GM12878 (cell line): ENCODE measurements at regions not wholly inside any gene's neighbourhood (a gene's known extent, or its start where the extent isn't known, plus 50 kb on each side); places are given as distances from the start of the nearest gene placed in this dataset.

Experiments used
- ATAC-seq: fragments of 200-7000 bp; cut with Tn5 transposase; 3 replicates; pipeline ENCODE4 v1.9.1; 2020; ENCODE audit warnings: mild to moderate bottlenecking, moderate library complexity
- BruUV-seq: library from RNA; stranded (reverse); fragments of 400-500 nt; replicated peaks from 2 replicates; lab custom pipeline; 2021; lab: Mats Ljungman, UMichigan
- CTCF ChIA-PET: fragments of 300-600 bp; sonication (Branson Sonifier 250); formaldehyde crosslinking; extraction: SDS; loops from one replicate; lab custom pipeline; 2021; ENCODE audit warnings: inconsistent platforms; lab: Yijun Ruan, JAX
- POLR2A ChIA-PET: fragments of 350-600 bp; formaldehyde crosslinking; extraction: SDS; loops from one replicate; lab custom pipeline; 2021; ENCODE audit warnings: inconsistent platforms; lab: Charles Lee
- RAD21 ChIA-PET: fragments of 300-600 bp; sonication (Branson Sonifier 250); formaldehyde crosslinking; loops from one replicate; lab custom pipeline; 2023; ENCODE audit warnings: antibody characterized with exemption; ENCODE audit not compliant: unreplicated experiment; lab: Charles Lee
- SMC1A ChIA-PET: fragments of 300-600 bp; sonication (Branson Sonifier 250); formaldehyde crosslinking; loops from one replicate; lab custom pipeline; 2023; ENCODE audit not compliant: unreplicated experiment, uncharacterized antibody; lab: Charles Lee
- DNase-seq: peaks from one replicate; pipeline ENCODE4 v3.0.0-alpha.2; 2011; ENCODE audit warnings: low read depth, low spot score
- FAIRE-seq: peaks from 3 replicates; lab custom pipeline; 2011; peaks lifted over from hg19 to GRCh38; lab: Jason Lieb, UNC
- H2AFZ ChIP-seq: 2 replicates; pipeline ENCODE4 v1.6.0; 2011; ENCODE audit warnings: low read depth, low read length, control low read depth; ENCODE audit not compliant: control insufficient read depth
- H3K27ac ChIP-seq: 2 replicates; pipeline ENCODE4 v1.5.1; 2011; ENCODE audit warnings: control low read depth; ENCODE audit not compliant: control insufficient read depth, insufficient read depth
- H3K27me3 ChIP-seq, 2 experiments: replicated peaks in 1 of 2; 2 replicates each; pipeline versions ENCODE4 v1.6.0 to v1.6.1; 2011; ENCODE audit warnings: low read length in 1 of 2; ENCODE audit not compliant: control insufficient read depth in 2 of 2, insufficient read depth in 2 of 2
- H3K36me3 ChIP-seq, 2 experiments: 2 replicates each; pipeline ENCODE4 v1.5.1; 2011; ENCODE audit warnings: low read length in 1 of 2; ENCODE audit not compliant: control insufficient read depth in 2 of 2, insufficient read depth in 2 of 2
- H3K4me1 ChIP-seq: 2 replicates; pipeline ENCODE4 v1.6.1; 2011; ENCODE audit warnings: mild to moderate bottlenecking, low read length, moderate library complexity, mixed read lengths; ENCODE audit not compliant: control insufficient read depth, insufficient read depth
- H3K4me2 ChIP-seq: 2 replicates; pipeline ENCODE4 v1.6.0; 2011; ENCODE audit warnings: control low read depth; ENCODE audit not compliant: control insufficient read depth, insufficient read depth
- H3K4me3 ChIP-seq: fragments of 200-600 bp; sonication (generic); 2 replicates; pipeline ENCODE4 v1.5.1; 2016
- H3K79me2 ChIP-seq: 2 replicates; pipeline ENCODE4 v1.6.0; 2011; ENCODE audit warnings: low read length; ENCODE audit not compliant: control insufficient read depth, insufficient read depth
- H3K9ac ChIP-seq: 2 replicates; pipeline ENCODE4 v1.8.0; 2011; ENCODE audit warnings: low read length, control low read depth, mixed read lengths; ENCODE audit not compliant: control insufficient read depth, insufficient read depth
- H3K9me3 ChIP-seq: replicated peaks from 3 replicates; pipeline ENCODE4 v1.5.1; 2011; ENCODE audit warnings: mild to moderate bottlenecking, low read length; ENCODE audit not compliant: control insufficient read depth, insufficient read depth
- H4K20me1 ChIP-seq: 2 replicates; pipeline ENCODE4 v1.6.0; 2011; ENCODE audit not compliant: control insufficient read depth, insufficient read depth
- CREB1 ChIP-seq: IDR thresholded peaks from 2 replicates; pipeline ENCODE4 v1.6.1; 2012; ENCODE audit warnings: low read depth, mild to moderate bottlenecking, inconsistent platforms
- HDAC6 ChIP-seq: fragments of 200-600 bp; sonication (generic); IDR thresholded peaks from one replicate; pipeline ENCODE4 v1.8.0; 2017; ENCODE audit warnings: antibody characterized with exemption; ENCODE audit not compliant: unreplicated experiment
- WGBS: methylation state at CpG from one replicate; pipeline ENCODE4 v1.1.6; 2016; ENCODE audit warnings: low lambda C conversion rate; ENCODE audit not compliant: insufficient replicate concordance, insufficient coverage; ENCODE audit errors: missing lambda C conversion rate; 5-methylcytosine and 5-hydroxymethylcytosine counted together
- in situ Hi-C: fragments of 300-500 bp; cut with MboI; formaldehyde crosslinking; loops from 9 replicates; pipeline ENCODE4 v1.14.3; 2018; ENCODE audit warnings: mixed read lengths
- intact Hi-C: fragments of 100-400 bp; cut with micrococcal nuclease; formaldehyde crosslinking; loops from one replicate; pipeline ENCODE4 v1.14.2; 2022; ENCODE audit not compliant: unreplicated experiment
- TF ChIP-seq, protein P1 (sequence below): fragments of 450-650 bp; IDR thresholded peaks from 2 replicates; pipeline ENCODE4 v1.6.1; 2017; ENCODE audit warnings: borderline replicate concordance
- TF ChIP-seq, protein P2 (sequence below): fragments of 450-650 bp; IDR thresholded peaks from 2 replicates; pipeline ENCODE4 v1.6.1; 2016; ENCODE audit warnings: mild to moderate bottlenecking

DNA sequence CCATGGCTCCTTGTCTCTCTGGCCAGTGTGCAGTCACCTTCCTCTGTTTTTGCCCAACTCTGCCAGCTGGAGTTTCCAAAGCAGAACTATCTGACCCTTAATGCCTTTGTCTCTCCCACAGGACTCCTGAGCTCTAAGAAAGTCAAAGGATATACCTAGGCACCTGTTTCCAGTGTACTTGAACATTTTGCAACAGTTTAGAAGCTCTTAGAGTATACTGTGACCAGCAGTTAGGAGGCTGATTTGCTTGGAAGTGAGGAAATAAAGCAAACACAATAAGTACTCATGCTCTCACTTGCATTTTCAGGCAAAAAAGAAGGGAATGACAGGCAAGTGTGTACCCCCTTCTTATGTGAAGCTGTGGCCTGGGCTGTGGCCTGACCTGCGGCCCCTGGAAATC lies 204.3 kb upstream of the PLET1 start (continued):
- TF ChIP-seq, protein P1, sequence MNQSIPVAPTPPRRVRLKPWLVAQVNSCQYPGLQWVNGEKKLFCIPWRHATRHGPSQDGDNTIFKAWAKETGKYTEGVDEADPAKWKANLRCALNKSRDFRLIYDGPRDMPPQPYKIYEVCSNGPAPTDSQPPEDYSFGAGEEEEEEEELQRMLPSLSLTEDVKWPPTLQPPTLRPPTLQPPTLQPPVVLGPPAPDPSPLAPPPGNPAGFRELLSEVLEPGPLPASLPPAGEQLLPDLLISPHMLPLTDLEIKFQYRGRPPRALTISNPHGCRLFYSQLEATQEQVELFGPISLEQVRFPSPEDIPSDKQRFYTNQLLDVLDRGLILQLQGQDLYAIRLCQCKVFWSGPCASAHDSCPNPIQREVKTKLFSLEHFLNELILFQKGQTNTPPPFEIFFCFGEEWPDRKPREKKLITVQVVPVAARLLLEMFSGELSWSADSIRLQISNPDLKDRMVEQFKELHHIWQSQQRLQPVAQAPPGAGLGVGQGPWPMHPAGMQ, result no peak

DNA sequence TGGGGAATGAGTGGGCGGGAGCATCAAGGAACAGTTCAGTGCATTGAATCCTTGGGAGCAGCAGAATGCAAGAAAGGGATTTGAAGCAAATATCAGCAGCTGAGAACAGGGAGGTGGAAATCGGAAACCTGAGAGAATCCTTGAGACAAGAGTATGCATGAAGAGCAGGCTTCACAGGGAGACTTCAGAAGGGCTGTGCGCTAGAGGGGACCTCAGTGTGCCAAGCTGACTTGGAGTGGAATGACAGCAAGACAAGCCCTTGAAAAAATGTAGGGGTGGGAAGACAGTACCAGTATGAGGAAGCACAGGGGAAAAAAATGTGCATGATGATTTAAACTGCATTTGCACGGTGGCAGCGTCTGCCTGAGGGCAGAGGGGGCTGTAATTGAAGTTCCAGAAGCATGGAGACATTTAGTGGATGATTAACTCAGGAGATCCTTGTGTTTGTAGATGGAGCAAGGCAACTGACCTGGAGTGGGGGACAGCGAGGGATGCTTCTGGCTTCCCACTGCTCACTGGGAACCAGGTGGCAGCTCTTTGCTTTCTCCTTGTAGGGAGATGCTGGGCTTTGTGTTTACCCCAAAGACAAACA lies 204.9 kb upstream of the PLET1 start:
- SMC1A ChIA-PET, result no interaction called here
- Histone ChIP-seq H3K79me2 (no peaks in the 10 kb centered on the region), H3K36me3 (no peaks in the 10 kb centered on the region), H3K4me3 (no peak overlapping the region), H3K4me2 (no peak overlapping the region), H3K27me3 (no peaks in the 10 kb centered on the region; a peak in 2 of 4 replicates), H3K9ac (no peak overlapping the region), H3K9me3 (peaks cover 2% of the 10 kb centered on the region; the same call in 2 of the 3 replicates), H3K27ac (no peak overlapping the region), H3K4me1 (no peaks in the 10 kb centered on the region), H2AFZ (no peak overlapping the region), H4K20me1 (no peaks in the 10 kb centered on the region)
- POLR2A ChIA-PET, result no interaction called here
- no peak for ATAC-seq
- TF ChIP-seq HDAC6 (no peak), CREB1 (no peak)
- TF ChIP-seq, protein P2, sequence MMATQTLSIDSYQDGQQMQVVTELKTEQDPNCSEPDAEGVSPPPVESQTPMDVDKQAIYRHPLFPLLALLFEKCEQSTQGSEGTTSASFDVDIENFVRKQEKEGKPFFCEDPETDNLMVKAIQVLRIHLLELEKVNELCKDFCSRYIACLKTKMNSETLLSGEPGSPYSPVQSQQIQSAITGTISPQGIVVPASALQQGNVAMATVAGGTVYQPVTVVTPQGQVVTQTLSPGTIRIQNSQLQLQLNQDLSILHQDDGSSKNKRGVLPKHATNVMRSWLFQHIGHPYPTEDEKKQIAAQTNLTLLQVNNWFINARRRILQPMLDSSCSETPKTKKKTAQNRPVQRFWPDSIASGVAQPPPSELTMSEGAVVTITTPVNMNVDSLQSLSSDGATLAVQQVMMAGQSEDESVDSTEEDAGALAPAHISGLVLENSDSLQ, result no peak
- no peak for DNase-seq
- 17% methylated on average over 6 of the region's 6 CpGs for WGBS
- no TSS peak for BruUV-seq
- RAD21 ChIA-PET, result no interaction called here
- FAIRE-seq, result no peak
- in situ Hi-C loops (no loop called here), intact Hi-C loops (no loop called here)
- CTCF ChIA-PET, result interaction anchor here (1.9 kb wide), 1 partner anchor 12 kb away, joined by 9 read pairs; no protein-coding TSS in a partner anchor
